Activated CD4-positive, alpha-beta T cell treated with anti-CD3 and anti-CD28 coated beads, Interleukin-2, amount 50 U/mL, for 4 hours (primary cell): ENCODE measurements at regions not wholly inside any gene's neighbourhood (a gene's known extent, or its start where the extent isn't known, plus 50 kb on each side); places are given as distances from the start of the nearest gene placed in this dataset.
"Not testable (repeated sequence)": the region's sequence is repeated elsewhere in the genome, so short reads cannot be mapped to it uniquely, and the experiment has no call there.

Experiments
- DNase-seq, 2 experiments: peaks; one replicate each; pipeline ENCODE4 v3.0.0-alpha.2; 2020

DNA sequence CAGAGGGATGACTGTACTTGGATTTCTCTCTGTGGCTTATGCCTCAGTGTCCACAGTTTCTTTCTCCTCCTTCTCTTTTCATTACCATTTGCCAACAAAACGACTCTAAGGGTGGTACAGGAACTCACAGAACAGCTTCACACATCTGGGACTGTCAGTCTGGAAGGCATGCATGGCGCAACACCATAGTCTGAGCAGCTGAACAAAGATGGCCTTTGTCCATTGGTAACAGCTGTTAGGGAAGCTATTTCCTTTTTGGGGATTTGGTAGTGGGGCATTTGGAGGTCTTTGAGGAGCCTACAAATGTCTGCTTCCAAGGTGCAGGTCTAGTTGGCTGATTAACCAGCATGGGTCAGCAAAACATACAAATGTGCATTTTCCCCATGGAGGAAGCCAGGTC, 81.4 kb upstream of the PCDH8 start:
- DNase-seq, result no peak

GRCh38 chr13:52926971-52927370, 78.5 kb upstream of the PCDH8 start:
- DNase-seq, result no peak

DNA sequence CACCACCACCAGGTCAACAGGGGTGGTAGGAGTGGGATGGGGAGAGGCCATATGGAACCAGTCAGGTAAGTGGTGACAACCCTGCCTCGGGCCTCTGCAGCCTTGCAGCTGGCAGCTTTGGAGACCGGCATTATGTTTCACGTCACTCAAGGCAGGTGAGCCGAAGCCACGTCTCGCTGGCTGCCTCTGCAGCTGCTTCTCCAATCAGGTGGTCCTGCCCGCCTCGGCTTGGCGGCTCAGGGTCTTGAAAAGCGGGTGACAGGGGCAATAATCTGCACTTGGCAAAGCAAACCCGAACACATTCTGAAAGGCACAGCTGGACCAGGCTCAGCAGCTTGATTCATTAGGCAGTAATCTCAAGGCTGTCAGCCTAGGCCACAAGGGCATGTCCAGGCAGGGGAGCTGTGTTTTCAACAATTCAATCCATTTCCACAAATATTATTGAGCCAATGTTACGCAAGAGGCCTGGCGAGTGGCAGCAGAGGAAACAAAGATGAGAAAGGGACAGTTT, 77.4 kb upstream of the PCDH8 start:
- no peak for DNase-seq

GRCh38 chr13:52925251-52925650, 76.8 kb upstream of the PCDH8 start:
- DNase-seq, result no peak

DNA sequence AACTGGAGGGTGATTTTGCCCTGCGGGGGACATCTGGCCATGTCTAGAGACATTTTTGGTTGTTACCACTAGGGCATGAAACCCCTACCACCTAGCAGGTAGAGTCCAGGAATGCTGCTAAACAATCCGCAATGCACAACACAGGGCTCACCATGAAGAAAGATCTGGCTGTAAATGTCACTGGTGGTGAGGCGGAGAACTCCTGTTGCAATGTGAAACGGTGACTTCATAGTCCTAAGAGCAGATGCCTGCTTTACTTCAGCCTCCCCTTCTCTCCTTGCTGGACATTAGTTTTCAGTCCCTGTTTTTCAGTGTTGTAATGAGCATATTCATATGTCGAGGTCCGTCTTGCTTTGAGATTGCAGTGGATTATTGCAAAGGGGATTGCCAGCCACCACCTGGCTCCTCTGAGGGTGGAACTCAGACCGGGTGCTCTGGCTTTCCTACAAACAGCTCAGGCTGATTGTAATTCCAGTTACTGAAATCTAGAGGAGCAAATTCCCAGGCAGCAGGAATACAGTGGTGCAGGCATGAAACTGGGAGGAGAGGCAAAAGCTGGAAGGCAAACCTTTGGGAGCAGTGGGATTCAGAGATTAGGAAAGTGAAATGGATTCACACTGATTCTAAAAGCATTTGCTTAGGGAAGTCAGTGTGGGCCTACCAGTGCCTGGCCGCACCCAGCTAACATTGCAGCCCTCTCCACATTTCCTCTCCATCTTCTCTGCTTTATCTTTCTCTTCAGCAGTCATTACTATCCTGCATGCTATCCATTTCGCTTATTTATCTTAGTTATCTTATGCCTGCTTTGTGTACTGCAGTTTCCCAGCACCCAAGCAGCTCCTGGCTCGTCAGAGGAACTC, 76.1 kb upstream of the PCDH8 start:
- DNase-seq, result no peak

DNA sequence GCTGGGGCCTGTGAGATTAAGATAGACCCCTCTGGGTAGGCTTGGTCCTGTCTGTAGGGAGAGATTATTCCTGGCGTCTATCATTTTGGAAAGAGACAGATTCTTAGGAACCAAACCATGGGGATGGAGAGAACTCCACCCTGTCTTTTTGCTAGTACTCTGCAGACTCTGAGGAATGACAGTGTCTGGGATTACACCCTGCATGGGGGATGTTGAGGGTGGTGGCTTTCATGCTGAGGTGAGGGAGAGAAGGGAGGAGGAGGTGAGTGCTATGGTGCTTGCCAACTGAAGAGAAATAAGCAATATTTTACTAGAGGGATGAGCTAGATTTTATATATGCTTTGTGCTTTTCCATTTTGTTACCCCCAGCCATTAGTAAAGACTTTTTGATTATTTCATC, 74.5 kb upstream of the PCDH8 start:
- DNase-seq, result no peak

DNA sequence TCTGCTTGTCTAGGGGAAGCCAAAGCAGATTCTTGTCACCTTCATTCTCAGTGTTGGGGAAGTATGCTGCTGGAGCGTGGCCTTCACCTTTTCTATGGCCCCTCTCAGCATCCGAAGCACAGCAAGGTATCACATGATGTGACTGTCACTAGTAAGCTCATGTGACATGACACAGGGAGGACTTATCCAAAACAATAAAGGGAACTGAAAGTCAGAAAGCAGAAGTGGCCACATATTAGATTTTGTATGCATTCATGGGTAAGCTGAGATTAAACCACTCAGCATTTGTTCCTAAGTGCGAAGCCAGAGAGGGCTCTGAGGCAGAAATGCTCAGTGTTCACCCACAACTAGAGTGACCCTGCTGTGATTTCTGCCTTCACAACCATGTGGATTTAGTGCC, 72.8 kb upstream of the PCDH8 start:
- no peak for DNase-seq

- no peak for DNase-seq
Observed at GRCh38 chr13:52916486-52916990, 68.1 kb upstream of the PCDH8 start.

DNA sequence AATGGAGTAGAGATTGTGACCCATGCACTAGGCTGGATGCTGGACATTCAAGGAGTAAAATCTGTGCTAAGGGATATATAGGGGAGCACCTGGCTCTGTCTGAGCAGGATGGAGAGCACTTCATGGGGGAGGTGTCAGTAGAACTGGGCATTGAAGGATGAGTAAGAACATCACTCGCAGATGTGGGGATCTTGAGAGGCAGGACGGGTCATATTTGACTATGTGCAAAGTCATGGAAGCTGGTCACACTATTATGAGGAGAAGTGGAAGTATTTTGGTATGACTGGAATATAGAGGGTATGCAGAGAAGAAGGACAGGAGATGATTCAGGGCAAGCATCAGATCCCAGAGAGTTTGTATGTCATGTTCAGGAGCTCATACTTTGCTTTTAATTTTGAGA, 62.9 kb upstream of the PCDH8 start:
- DNase-seq, result no peak

DNA sequence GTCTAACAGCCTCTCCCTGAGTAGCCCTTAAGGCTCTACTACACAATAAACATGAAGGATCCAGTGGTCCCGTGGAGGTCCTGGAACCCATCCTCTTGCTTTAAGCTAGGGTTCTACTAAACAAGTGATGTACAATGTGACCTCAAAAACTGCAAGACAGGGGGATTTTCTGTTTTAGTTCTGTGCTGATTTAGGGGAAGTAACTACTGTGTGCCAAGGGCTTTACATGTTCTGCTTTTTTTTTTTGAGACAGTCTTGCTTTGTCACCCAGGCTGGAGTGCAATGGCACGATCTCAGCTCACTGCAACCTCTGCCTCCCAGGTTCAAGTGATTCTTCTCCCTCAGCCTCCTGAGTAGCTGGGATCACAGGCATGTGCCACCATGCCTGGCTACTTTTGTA, 61.9 kb upstream of the PCDH8 start:
- DNase-seq, result not testable (repeated sequence)

- no peak for DNase-seq
Observed at GRCh38 chr13:52906122-52906903, 57.9 kb upstream of the PCDH8 start.

DNA sequence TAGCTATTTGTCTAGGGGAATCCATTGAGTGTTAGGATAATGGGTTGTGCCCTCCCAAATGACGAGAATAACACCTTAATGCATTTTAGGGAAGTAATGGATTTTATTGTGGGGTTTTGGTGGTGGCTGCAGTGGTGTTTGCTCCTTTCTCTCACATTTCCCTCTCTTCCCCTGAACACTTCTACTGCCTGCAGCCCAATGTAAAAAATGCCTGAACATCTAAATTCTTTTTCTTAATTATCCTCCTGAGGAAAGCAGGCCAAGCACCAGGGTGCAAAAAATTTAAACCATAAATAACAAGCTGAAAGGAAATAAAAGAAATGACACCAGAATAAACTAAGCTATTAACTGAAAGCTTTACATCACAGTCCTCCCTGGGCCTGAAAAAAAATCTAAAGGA, 57.3 kb upstream of the PCDH8 start:
- no peak for DNase-seq

- DNase-seq, result no peak
Observed at GRCh38 chr13:52903320-52903719, 54.9 kb upstream of the PCDH8 start.

DNA sequence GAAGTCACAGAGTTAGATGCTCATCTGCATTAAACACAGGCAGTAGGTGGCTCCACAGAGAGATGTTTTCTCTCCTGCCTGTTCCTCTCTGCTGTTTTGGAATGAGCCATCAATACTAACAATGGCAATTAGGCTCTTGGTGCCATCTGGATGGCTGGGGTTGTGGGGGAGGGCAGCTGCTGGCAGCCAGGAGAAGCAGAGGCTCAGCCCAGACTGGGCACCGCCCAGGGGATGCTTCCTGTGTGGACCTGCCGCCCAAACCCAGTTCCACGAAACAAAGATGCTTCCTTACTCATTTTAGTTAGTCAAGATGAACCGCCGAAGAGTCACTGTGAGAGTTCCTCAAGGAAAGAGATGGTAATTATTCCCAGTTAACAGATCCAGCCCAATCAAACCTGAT, 50.8 kb upstream of the PCDH8 start:
- no peak for DNase-seq
